Coronary artery (tissue), 2 donors: ENCODE measurements at regions not wholly inside any gene's neighbourhood (a gene's known extent, or its start where the extent isn't known, plus 50 kb on each side); places are given as distances from the start of the nearest gene placed in this dataset.

Experiments used
- DNase-seq: peaks from one replicate; pipeline ENCODE4 v3.0.0-alpha.2; 2017; ENCODE audit warnings: low spot score
- H3K27ac ChIP-seq, 2 donors: fragments of 200-600 bp; sonication (generic); one replicate each; pipeline ENCODE4 v1.5.1; 2016 to 2019
- H3K4me3 ChIP-seq: fragments of 200-600 bp; sonication (generic); 2 replicates; pipeline ENCODE4 v1.5.1; 2016; ENCODE audit warnings: mild to moderate bottlenecking, moderate library complexity
- TF ChIP-seq, protein P1 (sequence below): fragments of 200-600 bp; sonication (generic); IDR thresholded peaks from one replicate; pipeline ENCODE4 v1.5.1; 2019; ENCODE audit warnings: antibody characterized with exemption

- Histone ChIP-seq H3K27ac (no peak overlapping the region), H3K4me3 (no peak overlapping the region)
- DNase-seq = no peak
- TF ChIP-seq, protein P1, sequence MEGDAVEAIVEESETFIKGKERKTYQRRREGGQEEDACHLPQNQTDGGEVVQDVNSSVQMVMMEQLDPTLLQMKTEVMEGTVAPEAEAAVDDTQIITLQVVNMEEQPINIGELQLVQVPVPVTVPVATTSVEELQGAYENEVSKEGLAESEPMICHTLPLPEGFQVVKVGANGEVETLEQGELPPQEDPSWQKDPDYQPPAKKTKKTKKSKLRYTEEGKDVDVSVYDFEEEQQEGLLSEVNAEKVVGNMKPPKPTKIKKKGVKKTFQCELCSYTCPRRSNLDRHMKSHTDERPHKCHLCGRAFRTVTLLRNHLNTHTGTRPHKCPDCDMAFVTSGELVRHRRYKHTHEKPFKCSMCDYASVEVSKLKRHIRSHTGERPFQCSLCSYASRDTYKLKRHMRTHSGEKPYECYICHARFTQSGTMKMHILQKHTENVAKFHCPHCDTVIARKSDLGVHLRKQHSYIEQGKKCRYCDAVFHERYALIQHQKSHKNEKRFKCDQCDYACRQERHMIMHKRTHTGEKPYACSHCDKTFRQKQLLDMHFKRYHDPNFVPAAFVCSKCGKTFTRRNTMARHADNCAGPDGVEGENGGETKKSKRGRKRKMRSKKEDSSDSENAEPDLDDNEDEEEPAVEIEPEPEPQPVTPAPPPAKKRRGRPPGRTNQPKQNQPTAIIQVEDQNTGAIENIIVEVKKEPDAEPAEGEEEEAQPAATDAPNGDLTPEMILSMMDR = no peak
These were observed 143.6 kb upstream of the SLITRK3 start for GRCh38 chr3:165339753-165340152.

DNA sequence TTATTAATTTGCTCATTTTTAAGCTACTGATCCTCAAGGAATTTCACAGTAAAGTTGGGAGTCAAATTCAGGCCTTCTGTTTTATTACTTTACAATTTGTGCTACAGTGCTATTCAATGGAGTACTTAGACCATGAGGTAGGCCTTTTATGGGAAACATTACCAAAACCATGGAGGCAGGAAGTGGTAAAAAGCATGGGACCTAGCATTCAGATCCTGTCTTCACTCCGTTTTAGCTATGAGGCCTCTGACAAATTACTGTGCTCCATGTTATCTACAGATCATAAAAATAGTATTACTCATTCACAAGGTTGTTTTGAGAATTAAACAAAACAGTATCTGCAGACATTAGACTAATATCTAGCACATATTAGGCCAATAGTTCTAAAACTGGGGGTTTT lies 140.6 kb upstream of the SLITRK3 start:
- no peak for DNase-seq
- TF ChIP-seq, protein P1 = no peak
- Histone ChIP-seq H3K27ac (no peak overlapping the region), H3K4me3 (no peak overlapping the region)
